Heart right ventricle (tissue), 16 donors: ENCODE measurements at regions not wholly inside any gene's neighbourhood (a gene's known extent, or its start where the extent isn't known, plus 50 kb on each side); places are given as distances from the start of the nearest gene placed in this dataset.

Experiments used
- ATAC-seq, 8 donors: fragments of 200-7000 bp; cut with Tn5 transposase; one replicate each; pipeline ENCODE4 v1.9.1; 2020; ENCODE audit warnings: mild to moderate bottlenecking in 8 of 8, moderate library complexity in 8 of 8, moderate number of reproducible peaks in 1 of 8
- DNase-seq, 2 donors: peaks; one replicate each; pipeline ENCODE4 v3.0.0-alpha.2; 2020
- H3K27ac ChIP-seq, 10 donors: fragments of 200-600 bp; sonication (generic) in 2 of 10; one replicate each; pipeline versions ENCODE4 v1.5.0 to v1.8.0; 2020 to 2022; ENCODE audit warnings: mild to moderate bottlenecking in 3 of 10
- H3K27me3 ChIP-seq, 7 donors: fragments of 200-600 bp; one replicate each; pipeline ENCODE4 v1.8.0; 2021 to 2022; ENCODE audit warnings: mild to moderate bottlenecking in 2 of 7
- H3K36me3 ChIP-seq, 9 donors: fragments of 200-600 bp; sonication (generic) in 1 of 9; one replicate each; pipeline versions ENCODE4 v1.5.0 to v1.8.0; 2020 to 2022; ENCODE audit warnings: mild to moderate bottlenecking in 2 of 9
- H3K4me1 ChIP-seq, 9 donors: fragments of 200-600 bp; sonication (generic) in 1 of 9; one replicate each; pipeline versions ENCODE4 v1.5.0 to v1.8.0; 2020 to 2022; ENCODE audit warnings: mild to moderate bottlenecking in 4 of 9
- H3K4me3 ChIP-seq, 10 donors: fragments of 200-600 bp; sonication (generic) in 2 of 10; one replicate each; pipeline versions ENCODE4 v1.5.0 to v1.8.0; 2020 to 2022; ENCODE audit warnings: mild to moderate bottlenecking in 7 of 10, moderate library complexity in 2 of 10
- H3K9me3 ChIP-seq, 11 donors: fragments of 200-600 bp in 10 of 11; sonication (generic) in 2 of 11; one replicate each; pipeline versions ENCODE4 v1.5.0 to v1.8.0; 2013 to 2022; ENCODE audit warnings: mild to moderate bottlenecking in 2 of 11, control low read depth in 1 of 11, moderate library complexity in 1 of 11
- WGBS, 2 donors: extraction: QIAGEN DNeasy Blood & Tissue Kit; methylation state at CpG; one replicate each; pipeline ENCODE4 v1.1.7; 2013; ENCODE audit warnings: inconsistent platforms in 1 of 2; 5-methylcytosine and 5-hydroxymethylcytosine counted together
- intact Hi-C, 10 donors: fragments of 100-400 bp; cut with DNase I; formaldehyde crosslinking; loops; one replicate each; pipeline versions ENCODE4 v1.11.1 to v1.14.2; 2022
- TF ChIP-seq, protein P1 (sequence below), 9 donors: fragments of 200-600 bp; sonication (generic) in 2 of 9; IDR thresholded peaks; one replicate each; pipeline versions ENCODE4 v1.5.0 to v1.8.0; 2021 to 2022; ENCODE audit warnings: antibody characterized with exemption in 9 of 9, mild to moderate bottlenecking in 5 of 9, moderate library complexity in 1 of 9
- donor health status: Arrhythmogenic right ventricular cardiomyopathy.
- donor health status: ischemic (EF 13 %, LVEDD 7.1; RV severe dilation, severe dysfunction).
- donor health status: healthy with polysubstance abuse.
- donor health status: DM: no; HTN: yes; CAD: no.
- donor health status: DM: no; HTN: no; CAD: no.
- donor health status: ischemic (EF 25% LVEDD 6.9; RV normal size, moderate dysfunction).
- donor health status: ischemic (EF 25% LVEDD 5.7; RV mildly dilated, moderate dysfunction).
- donor health status: healthy.
- donor health status: DM: yes; HTN: yes; CAD: no.
- donor health status: Ischemic cardiomyopathy.
- donor health status: ischemic (EF 35%, LVEDD 5.7; RV mildly dilated, moderate dysfunction).
- donor health status: nonischemic (EF 11% LVEDD 7.7; RV severe dilation, severe dysfunction).
- donor health status: DM: yes; HTN: yes; CAD: no.
- donor health status: PGD.
- donor health status: ischemic (EF 29% LVEDD 5.4; RV normal size, mild dysfunction).
- donor health status: nonischemic (EF 23%, LVEDD 6.1; RV moderate dilation, normal function).

DNA sequence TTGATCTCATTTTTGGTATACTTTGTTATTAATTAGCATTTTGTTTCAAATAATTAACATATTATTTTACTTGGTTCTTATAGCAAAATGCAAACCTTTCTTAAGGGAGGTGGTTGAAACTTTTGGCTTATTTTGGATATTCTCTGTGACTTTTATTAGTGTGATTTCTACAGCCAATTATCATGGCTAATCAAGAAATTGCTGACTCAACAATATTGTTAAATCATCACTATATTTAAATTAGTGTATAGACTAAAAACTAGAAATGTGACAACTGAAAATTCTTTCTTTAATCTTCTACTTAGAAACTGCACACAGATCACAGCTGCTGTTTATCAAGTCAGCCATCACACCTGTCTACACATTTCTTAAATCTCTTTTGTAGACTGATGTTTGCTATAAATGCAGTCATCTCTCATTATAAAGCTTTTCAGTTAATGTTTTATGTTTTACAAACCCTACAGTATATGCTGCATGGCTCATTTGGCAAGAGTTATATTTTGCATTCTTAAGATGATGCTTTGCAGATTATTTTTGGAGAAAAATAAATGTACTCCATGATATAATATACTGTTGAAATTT, 389.8 kb upstream of the PCDH10 start:
- intact Hi-C loops = no loop called here
- Histone ChIP-seq H3K9me3 (no peaks in the 10 kb centered on the region), H3K4me3 (no peak overlapping the region), H3K27ac (no peak overlapping the region), H3K27me3 (no peaks in the 10 kb centered on the region), H3K4me1 (no peaks in the 10 kb centered on the region), H3K36me3 (no peaks in the 10 kb centered on the region)
- TF ChIP-seq, protein P1, sequence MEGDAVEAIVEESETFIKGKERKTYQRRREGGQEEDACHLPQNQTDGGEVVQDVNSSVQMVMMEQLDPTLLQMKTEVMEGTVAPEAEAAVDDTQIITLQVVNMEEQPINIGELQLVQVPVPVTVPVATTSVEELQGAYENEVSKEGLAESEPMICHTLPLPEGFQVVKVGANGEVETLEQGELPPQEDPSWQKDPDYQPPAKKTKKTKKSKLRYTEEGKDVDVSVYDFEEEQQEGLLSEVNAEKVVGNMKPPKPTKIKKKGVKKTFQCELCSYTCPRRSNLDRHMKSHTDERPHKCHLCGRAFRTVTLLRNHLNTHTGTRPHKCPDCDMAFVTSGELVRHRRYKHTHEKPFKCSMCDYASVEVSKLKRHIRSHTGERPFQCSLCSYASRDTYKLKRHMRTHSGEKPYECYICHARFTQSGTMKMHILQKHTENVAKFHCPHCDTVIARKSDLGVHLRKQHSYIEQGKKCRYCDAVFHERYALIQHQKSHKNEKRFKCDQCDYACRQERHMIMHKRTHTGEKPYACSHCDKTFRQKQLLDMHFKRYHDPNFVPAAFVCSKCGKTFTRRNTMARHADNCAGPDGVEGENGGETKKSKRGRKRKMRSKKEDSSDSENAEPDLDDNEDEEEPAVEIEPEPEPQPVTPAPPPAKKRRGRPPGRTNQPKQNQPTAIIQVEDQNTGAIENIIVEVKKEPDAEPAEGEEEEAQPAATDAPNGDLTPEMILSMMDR (IDR thresholded peaks at IDR 0.05) = no peak
- DNase-seq = no peak
- ATAC-seq = no peak

DNA sequence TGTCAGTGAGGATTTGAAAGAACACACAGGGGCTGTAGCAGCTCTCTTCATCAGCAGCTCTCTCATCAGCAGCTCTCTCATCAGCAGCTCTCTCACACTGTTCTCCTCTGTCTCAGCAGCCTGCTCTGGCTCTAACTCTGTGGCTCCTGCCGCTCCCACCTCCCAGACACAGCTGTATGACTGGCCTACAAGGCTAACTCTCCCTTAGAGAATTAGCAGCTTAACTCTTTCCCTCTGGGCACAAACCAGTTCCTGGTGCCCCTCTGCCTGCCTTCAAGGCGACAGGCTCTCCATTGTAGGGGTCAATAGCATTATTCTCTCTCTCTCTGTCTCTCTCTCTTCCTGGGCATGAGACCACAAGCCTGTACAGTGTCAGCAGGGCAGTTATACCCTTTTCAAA, 385.6 kb upstream of the PCDH10 start:
- H3K27me3 ChIP-seq = no peaks in the 10 kb centered on the region
- H3K27ac ChIP-seq = no peak overlapping the region
- no peaks in the 10 kb centered on the region for H3K36me3 ChIP-seq
- intact Hi-C loops = no loop called here
- no peak for ATAC-seq
- TF ChIP-seq, protein P1 (IDR thresholded peaks at IDR 0.05) = no peak
- H3K4me1 ChIP-seq = no peaks in the 10 kb centered on the region
- no peak overlapping the region for H3K4me3 ChIP-seq
- no peaks in the 10 kb centered on the region for H3K9me3 ChIP-seq
- no peak for DNase-seq
- 71 to 81% methylated on average over 2 of the region's 2 CpGs for WGBS, 2 donors

DNA sequence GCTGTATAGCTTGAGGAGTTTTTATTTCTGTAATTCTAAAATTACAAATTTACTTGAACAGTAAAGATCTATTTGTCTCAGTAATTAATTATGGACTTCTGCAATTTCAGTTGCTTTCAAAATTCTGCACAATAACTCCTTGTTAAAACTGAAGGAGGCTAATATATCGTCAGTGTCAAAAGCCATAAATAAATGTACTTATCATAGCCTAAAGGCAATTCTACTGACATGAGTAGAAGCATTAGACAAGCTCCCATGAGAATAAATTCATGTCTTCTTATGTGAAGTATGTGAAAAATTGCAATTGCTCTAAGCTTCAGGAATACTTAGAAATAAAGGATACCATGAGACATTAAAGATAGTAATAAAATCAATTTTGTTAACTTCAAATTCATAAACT, 381.2 kb upstream of the PCDH10 start:
- Histone ChIP-seq H3K27me3 (no peaks in the 10 kb centered on the region), H3K36me3 (no peaks in the 10 kb centered on the region), H3K9me3 (no peaks in the 10 kb centered on the region), H3K4me1 (no peaks in the 10 kb centered on the region), H3K27ac (no peak overlapping the region), H3K4me3 (no peak overlapping the region)
- no peak for DNase-seq
- 54 to 57% methylated on average over 1 of the region's 1 CpG for WGBS, 2 donors
- intact Hi-C loops = no loop called here
- TF ChIP-seq, protein P1 (IDR thresholded peaks at IDR 0.05) = no peak
- no peak for ATAC-seq

DNA sequence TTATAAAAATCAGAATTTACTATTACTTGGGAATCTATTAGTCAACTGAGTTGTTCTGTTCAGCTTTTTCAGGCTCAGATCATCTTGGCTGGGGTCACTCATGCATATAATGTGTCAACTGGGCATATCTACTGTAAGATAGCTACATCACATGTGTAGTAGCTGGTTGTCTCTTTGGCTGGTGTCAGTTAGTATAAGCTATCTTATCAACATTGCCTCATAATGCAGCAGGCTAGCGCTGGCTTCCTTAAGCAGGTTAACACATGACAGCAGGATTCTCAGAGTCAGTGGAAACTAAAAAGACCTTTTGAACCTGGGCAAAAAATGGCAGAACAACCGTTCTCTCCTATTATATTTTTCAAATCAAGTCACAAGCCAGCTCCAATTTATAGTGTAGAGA, 378.3 kb upstream of the PCDH10 start:
- Histone ChIP-seq H3K4me1 (no peaks in the 10 kb centered on the region), H3K36me3 (no peaks in the 10 kb centered on the region), H3K27ac (no peak overlapping the region), H3K4me3 (no peak overlapping the region), H3K27me3 (no peaks in the 10 kb centered on the region), H3K9me3 (no peaks in the 10 kb centered on the region)
- no peak for ATAC-seq
- intact Hi-C loops = no loop called here
- WGBS, 2 donors = 9 to 21% methylated on average over 2 of the region's 2 CpGs
- TF ChIP-seq, protein P1 (IDR thresholded peaks at IDR 0.05) = no peak
- DNase-seq = no peak
